K562 (cell line): ENCODE measurements at regions not wholly inside any gene's neighbourhood (a gene's known extent, or its start where the extent isn't known, plus 50 kb on each side); places are given as distances from the start of the nearest gene placed in this dataset.
A peak's percentile ranks its signal among the peaks of the same experiment; 100 is the strongest.

Source experiments
- ATAC-seq: fragments of 200-7000 bp; cut with Tn5 transposase; 3 replicates; pipeline ENCODE4 v1.9.1; 2020; ENCODE audit warnings: moderate library complexity
- BruUV-seq: library from RNA; stranded (reverse); fragments of 400-500 nt; replicated peaks from 2 replicates; lab custom pipeline; 2021; lab: Mats Ljungman, UMichigan
- CTCF ChIA-PET: fragments of 300-600 bp; formaldehyde crosslinking; extraction: SDS; loops from one replicate; lab custom pipeline; 2021; ENCODE audit warnings: low intra/inter-chr PET ratio; lab: Yijun Ruan, JAX
- POLR2A ChIA-PET: fragments of 300-600, 350-650 bp; sonication (Branson Sonifier 250); formaldehyde crosslinking; extraction: SDS; loops from one replicate; lab custom pipeline; 2021; ENCODE audit warnings: antibody characterized with exemption, inconsistent platforms; lab: Yijun Ruan, JAX
- DNase-seq, 4 experiments: peaks; one replicate each; pipeline versions ENCODE4 v3.0.0 to v3.0.0-alpha.2; 2011 to 2018; ENCODE audit warnings: low spot score in 3 of 4, mixed read lengths in 3 of 4; ENCODE audit errors: extremely low read depth in 1 of 4
- FAIRE-seq: peaks from 2 replicates; lab custom pipeline; 2011; peaks lifted over from hg19 to GRCh38; lab: Jason Lieb, UNC
- H2AFZ ChIP-seq: 2 replicates; pipeline ENCODE4 v1.6.0; 2011; ENCODE audit warnings: low read depth, low read length, control low read depth, inconsistent platforms
- H3K27ac ChIP-seq: fragments of 200-600 bp; 3 replicates; pipeline ENCODE4 v1.8.0; 2011; ENCODE audit warnings: low read depth, mild to moderate bottlenecking, control low read depth, inconsistent platforms, low read length, moderate library complexity, mixed read lengths; ENCODE audit errors: extremely low read depth
- H3K27me3 ChIP-seq, 2 experiments: fragments of 300-600 bp in 1 of 2; 2 replicates in 1 of 2; 3 replicates in 1 of 2; pipeline versions ENCODE4 v1.6.0 to v1.8.0; 2011; ENCODE audit warnings: inconsistent platforms in 2 of 2, low read length in 2 of 2, mild to moderate bottlenecking in 1 of 2, mixed read lengths in 1 of 2, moderate library complexity in 1 of 2; ENCODE audit not compliant: control insufficient read depth in 2 of 2, insufficient read depth in 2 of 2
- H3K36me3 ChIP-seq: fragments of 300-600 bp; 3 replicates; pipeline ENCODE4 v1.8.0; 2011; ENCODE audit warnings: mild to moderate bottlenecking, low read length, inconsistent platforms; ENCODE audit not compliant: control insufficient read depth, insufficient read depth
- H3K4me1 ChIP-seq, 2 experiments: fragments of 200-600 bp in 1 of 2; replicated peaks in 1 of 2; 2 replicates in 1 of 2; 3 replicates in 1 of 2; pipeline versions ENCODE4 v1.5.1 to v1.8.0; 2011; ENCODE audit warnings: inconsistent platforms in 2 of 2, low read length in 2 of 2, mild to moderate bottlenecking in 1 of 2, mixed read lengths in 1 of 2, moderate library complexity in 1 of 2; ENCODE audit not compliant: control insufficient read depth in 2 of 2, insufficient read depth in 2 of 2
- H3K4me2 ChIP-seq: 2 replicates; pipeline ENCODE4 v1.6.1; 2011; ENCODE audit warnings: low read length, control low read depth, inconsistent platforms, mixed read lengths; ENCODE audit not compliant: insufficient read depth
- H3K4me3 ChIP-seq: fragments of 200-600 bp; sonication (generic), shearing (Covaris generic); 2 replicates; pipeline ENCODE4 v1.5.1; 2016; ENCODE audit warnings: control low read depth, inconsistent platforms
- H3K79me2 ChIP-seq: fragments of 200-600 bp; 3 replicates; pipeline ENCODE4 v1.8.0; 2011; ENCODE audit warnings: low read length, inconsistent platforms; ENCODE audit not compliant: control insufficient read depth, insufficient read depth
- H3K9ac ChIP-seq, 2 experiments: 2 replicates each; pipeline versions ENCODE4 v1.6.0 to v1.6.1; 2011; ENCODE audit warnings: low read depth in 2 of 2, low read length in 2 of 2, control low read depth in 1 of 2, inconsistent platforms in 1 of 2, mild to moderate bottlenecking in 1 of 2, mixed read lengths in 1 of 2; ENCODE audit not compliant: insufficient read depth in 1 of 2
- H3K9me1 ChIP-seq: one replicate; pipeline ENCODE4 v1.6.0; 2011; ENCODE audit warnings: inconsistent platforms, mild to moderate bottlenecking, low read length, moderate library complexity; ENCODE audit not compliant: control insufficient read depth, insufficient read depth
- H3K9me3 ChIP-seq: replicated peaks from 2 replicates; pipeline ENCODE4 v1.5.1; 2011; ENCODE audit warnings: low read depth, low read length, inconsistent platforms; ENCODE audit not compliant: control insufficient read depth, insufficient read depth
- H4K20me1 ChIP-seq: replicated peaks from 2 replicates; pipeline ENCODE4 v1.6.1; 2011; ENCODE audit warnings: low read length, inconsistent platforms, mixed read lengths; ENCODE audit not compliant: control insufficient read depth, insufficient read depth
- AFF1 ChIP-seq, 2 experiments: fragments of 450-650 bp; IDR thresholded peaks; 2 replicates each; pipeline ENCODE4 v1.6.1; 2018; ENCODE audit warnings: mild to moderate bottlenecking in 2 of 2, low read depth in 1 of 2; ENCODE audit not compliant: partially characterized antibody in 2 of 2
- BCL6 ChIP-seq: fragments of 250-450 bp; sonication (Bioruptor Pico); IDR thresholded peaks from 2 replicates; pipeline ENCODE4 v1.4.0; 2020
- BCOR ChIP-seq: fragments of 450-650 bp; IDR thresholded peaks from 2 replicates; pipeline ENCODE4 v1.6.1; 2016
- E2F5 ChIP-seq: sonication (generic); formaldehyde crosslinking; IDR thresholded peaks from 2 replicates; pipeline ENCODE4 v1.8.0; 2022; ENCODE audit warnings: mild to moderate bottlenecking, missing genetic modification reagents
- ELK3 ChIP-seq: fragments of 450-650 bp; formaldehyde crosslinking; IDR thresholded peaks from 2 replicates; pipeline ENCODE4 v1.4.0; 2020; ENCODE audit warnings: mild to moderate bottlenecking
- FOSL1 ChIP-seq: fragments of 200-800 bp; sonication (Bioruptor generic); conservative IDR thresholded peaks from 2 replicates; pipeline ENCODE4 v1.6.1; 2016; ENCODE audit warnings: missing genetic modification characterization, missing compliant biosample characterization
- JUND ChIP-seq, 2 experiments: IDR thresholded peaks; 2 replicates in 1 of 2; 3 replicates in 1 of 2; pipeline ENCODE4 v1.6.1; 2011; ENCODE audit warnings: borderline replicate concordance in 2 of 2, low read depth in 2 of 2, low read length in 2 of 2, improper control_type of control experiment in 1 of 2, missing biosample characterization in 1 of 2, missing genetic modification characterization in 1 of 2, missing genetic modification reagents in 1 of 2
- MAFG ChIP-seq: fragments of 450-650 bp; conservative IDR thresholded peaks from 2 replicates; pipeline ENCODE4 v1.6.1; 2016; ENCODE audit warnings: missing genetic modification characterization, missing compliant biosample characterization
- POLR2A ChIP-seq: fragments of 450-650 bp; conservative IDR thresholded peaks from 2 replicates; pipeline ENCODE4 v1.6.1; 2016
- ZNF121 ChIP-seq: sonication (generic); formaldehyde crosslinking; conservative IDR thresholded peaks from 2 replicates; pipeline ENCODE4 v1.8.0; 2022; ENCODE audit warnings: missing genetic modification reagents
- WGBS: fragments of 100-300 bp; shearing (Covaris generic); methylation state at CpG from one replicate; pipeline ENCODE4 v1.1.6; 2016; ENCODE audit warnings: low coverage, mixed read lengths; ENCODE audit not compliant: insufficient coverage; ENCODE audit errors: missing lambda C conversion rate; 5-methylcytosine and 5-hydroxymethylcytosine counted together
- in situ Hi-C: fragments of 300-500 bp; cut with MboI; formaldehyde crosslinking; loops from 4 replicates; pipeline ENCODE4 v1.15.0; 2018; ENCODE audit warnings: inconsistent platforms, mixed read lengths
- intact Hi-C: fragments of 100-400 bp; cut with micrococcal nuclease; formaldehyde crosslinking; loops from 2 replicates; pipeline ENCODE4 v1.14.2; 2022

- no peak overlapping the region for H3K4me3 ChIP-seq
- ChIA-PET POLR2A (no interaction called here), CTCF (no interaction called here)
- no peak for ATAC-seq
- H2AFZ ChIP-seq, result no peak overlapping the region
- intact Hi-C loops (no loop called here), in situ Hi-C loops (no loop called here)
- BruUV-seq, result no TSS peak
- no peaks in the 10 kb centered on the region for H4K20me1 ChIP-seq
- no peak overlapping the region for H3K27ac ChIP-seq
- no peak overlapping the region for H3K9ac ChIP-seq
- TF ChIP-seq POLR2A, result no peak
- no peak for TF ChIP-seq ZNF121
- FAIRE-seq, result no peak
- no peak for DNase-seq
- H3K36me3 ChIP-seq, result no peaks in the 10 kb centered on the region
- no peaks in the 10 kb centered on the region for H3K79me2 ChIP-seq
- no peaks in the 10 kb centered on the region; the same call in 1 of the 2 replicates for H3K9me3 ChIP-seq
- no peaks in the 10 kb centered on the region for H3K9me1 ChIP-seq
- H3K27me3 ChIP-seq, result no peaks in the 10 kb centered on the region
- no peaks in the 10 kb centered on the region for H3K4me1 ChIP-seq
- 0% methylated on average over 3 of the region's 3 CpGs for WGBS
- no peak overlapping the region for H3K4me2 ChIP-seq
Measured at GRCh38 chr12:88945051-88945732, 364.9 kb upstream of the KITLG start.

- no peaks in the 10 kb centered on the region; the same call in 1 of the 2 replicates for H3K9me3 ChIP-seq
- no TSS peak for BruUV-seq
- intact Hi-C loops (no loop called here), in situ Hi-C loops (no loop called here)
- H2AFZ ChIP-seq, result no peak overlapping the region
- ATAC-seq, result no peak
- CTCF ChIA-PET, result no interaction called here
- H3K9ac ChIP-seq, result no peak overlapping the region
- FAIRE-seq, result no peak
- no peaks in the 10 kb centered on the region for H4K20me1 ChIP-seq
- WGBS, result 0% methylated on average over 3 of the region's 3 CpGs
- H3K9me1 ChIP-seq, result no peaks in the 10 kb centered on the region
- no peaks in the 10 kb centered on the region for H3K36me3 ChIP-seq
- POLR2A ChIA-PET, result no interaction called here
- H3K4me3 ChIP-seq, result no peak overlapping the region
- H3K79me2 ChIP-seq, result no peaks in the 10 kb centered on the region
- no peak for DNase-seq
- H3K27me3 ChIP-seq, result no peaks in the 10 kb centered on the region
- H3K27ac ChIP-seq, result no peak overlapping the region
- no peaks in the 10 kb centered on the region for H3K4me1 ChIP-seq
- H3K4me2 ChIP-seq, result no peak overlapping the region
- TF ChIP-seq E2F5 (CRISPR knock-in tag) (no peak), FOSL1 (tag) (peak; percentile 55), ELK3 (CRISPR knock-in tag) (no peak), MAFG (0 out of 2 replicates have a peak, but pooled peaks have one; percentile 13), JUND (IDR thresholded peaks at IDR 0.05; ENCODE audit: borderline replicate concordance, low read depth, low read length) (no peak), JUND (tag; IDR thresholded peaks at IDR 0.05; ENCODE audit: borderline replicate concordance, low read depth, low read length) (peak; percentile 30; the same call in 1 of the 3 replicates), BCL6 (CRISPR knock-in tag) (no peak), AFF1 (IDR thresholded peaks at IDR 0.05; ENCODE audit: low read depth in 1 of 2, partially characterized antibody in 2 of 2) (no peak), BCOR (no peak)
Measured at GRCh38 chr12:88944397-88944796, 364.1 kb upstream of the KITLG start.
